H54 (cell line): ENCODE measurements at regions not wholly inside any gene's neighbourhood (a gene's known extent, or its start where the extent isn't known, plus 50 kb on each side); places are given as distances from the start of the nearest gene placed in this dataset.

Source experiments
- DNase-seq: peaks from one replicate; pipeline ENCODE4 v3.0.0; 2011; ENCODE audit warnings: low spot score, mixed read lengths; ENCODE audit not compliant: insufficient read length
- FAIRE-seq: peaks from 3 replicates; lab custom pipeline; 2011; peaks lifted over from hg19 to GRCh38; lab: Jason Lieb, UNC
- POLR2A ChIP-seq: IDR thresholded peaks from 2 replicates; pipeline ENCODE4 v1.6.1; 2011; ENCODE audit warnings: low read depth, mild to moderate bottlenecking, low read length

- FAIRE-seq, result no peak
- TF ChIP-seq POLR2A, result no peak
- no peak for DNase-seq
Observed at GRCh38 chr18:41391616-41392595, 563.1 kb upstream of the PIK3C3 start.

- TF ChIP-seq POLR2A, result no peak
- FAIRE-seq (no peak), DNase-seq (no peak)
Observed at GRCh38 chr18:41390309-41390708, 564.7 kb upstream of the PIK3C3 start.

- no peak for FAIRE-seq
- no peak for TF ChIP-seq POLR2A
- DNase-seq, result no peak
Observed at GRCh38 chr18:41378598-41378997, 576.4 kb upstream of the PIK3C3 start.

- no peak for TF ChIP-seq POLR2A
- FAIRE-seq, result no peak
- DNase-seq, result no peak
Observed at GRCh38 chr18:41373612-41374011, 581.4 kb upstream of the PIK3C3 start.

- DNase-seq, result no peak
- no peak for TF ChIP-seq POLR2A
- FAIRE-seq, result no peak
Observed at GRCh38 chr18:41372046-41372665, 582.9 kb upstream of the PIK3C3 start.

GRCh38 chr18:41371156-41372045 is 583.6 kb upstream of the PIK3C3 start:
- no peak for TF ChIP-seq POLR2A
- DNase-seq (no peak), FAIRE-seq (no peak)

- FAIRE-seq (no peak), DNase-seq (no peak)
- TF ChIP-seq POLR2A, result no peak
Observed at GRCh38 chr18:41370740-41371139, 584.3 kb upstream of the PIK3C3 start.

- DNase-seq (no peak), FAIRE-seq (no peak)
- TF ChIP-seq POLR2A, result no peak
Observed at GRCh38 chr18:41357708-41358107, 597.3 kb upstream of the PIK3C3 start.

- no peak for FAIRE-seq
- no peak for TF ChIP-seq POLR2A
- DNase-seq, result no peak
Observed at GRCh38 chr18:41353777-41354528, 601.1 kb upstream of the PIK3C3 start.

GRCh38 chr18:41351430-41351829 is 603.6 kb upstream of the PIK3C3 start:
- FAIRE-seq, result no peak
- TF ChIP-seq POLR2A, result no peak
- DNase-seq, result no peak

- no peak for TF ChIP-seq POLR2A
- FAIRE-seq (no peak), DNase-seq (no peak)
Observed at GRCh38 chr18:41347057-41347456, 608.0 kb upstream of the PIK3C3 start.

GRCh38 chr18:41343808-41344207 is 611.2 kb upstream of the PIK3C3 start:
- DNase-seq, result no peak
- FAIRE-seq, result no peak
- TF ChIP-seq POLR2A, result no peak

GRCh38 chr18:41338341-41338740 is 616.7 kb upstream of the PIK3C3 start:
- FAIRE-seq (no peak), DNase-seq (no peak)
- no peak for TF ChIP-seq POLR2A

- DNase-seq (no peak), FAIRE-seq (no peak)
- TF ChIP-seq POLR2A, result no peak
Observed at GRCh38 chr18:41331661-41332060, 623.4 kb upstream of the PIK3C3 start.
